ENCODE measurements at regions not wholly inside any gene's neighbourhood (a gene's known extent, or its start where the extent isn't known, plus 50 kb on each side); places are given as distances from the start of the nearest gene placed in this dataset.
"Not testable (repeated sequence)": the region's sequence is repeated elsewhere in the genome, so short reads cannot be mapped to it uniquely, and the experiment has no call there.

DNA sequence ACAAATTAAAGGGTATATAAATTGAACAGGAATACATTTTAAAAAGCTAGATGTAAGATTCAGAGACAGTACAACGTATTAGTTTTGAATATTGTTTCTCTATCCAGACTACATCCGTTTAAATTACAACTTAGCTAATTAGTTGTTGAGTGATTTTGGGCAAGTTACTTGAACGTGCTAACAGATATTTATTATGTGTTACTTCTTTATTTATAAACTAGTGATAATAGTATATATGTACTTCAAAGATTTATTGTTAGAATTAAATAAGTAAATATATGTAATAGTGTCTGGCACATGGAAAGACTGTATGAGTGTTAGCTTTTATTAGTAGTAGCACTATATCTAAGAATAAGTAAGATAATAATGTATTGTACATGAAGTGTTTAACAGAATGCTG lies 92.0 kb upstream of the GBE1 start:
- DNase-seq (ENCODE audit: low read depth), result no peak

DNA sequence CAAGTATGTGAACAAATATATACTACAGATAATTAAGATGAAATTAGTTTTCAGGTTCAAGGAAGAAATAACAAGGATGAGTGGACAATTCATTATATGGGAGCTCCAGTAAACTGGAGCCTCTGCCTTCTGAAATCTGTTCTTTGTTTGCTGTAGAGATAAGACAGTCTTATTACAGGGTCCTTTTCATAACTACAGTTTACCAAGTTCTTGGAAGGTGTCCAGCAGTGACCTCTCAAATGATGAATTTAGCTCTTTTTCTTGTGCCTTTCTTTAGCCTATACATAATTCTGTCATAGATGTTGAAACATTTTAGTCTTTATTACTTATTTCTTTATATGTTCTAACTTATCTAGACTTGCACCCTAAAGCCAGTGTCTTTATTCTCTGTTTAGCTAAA lies 89.7 kb upstream of the GBE1 start:
- no peak for DNase-seq (ENCODE audit: low read depth)

DNA sequence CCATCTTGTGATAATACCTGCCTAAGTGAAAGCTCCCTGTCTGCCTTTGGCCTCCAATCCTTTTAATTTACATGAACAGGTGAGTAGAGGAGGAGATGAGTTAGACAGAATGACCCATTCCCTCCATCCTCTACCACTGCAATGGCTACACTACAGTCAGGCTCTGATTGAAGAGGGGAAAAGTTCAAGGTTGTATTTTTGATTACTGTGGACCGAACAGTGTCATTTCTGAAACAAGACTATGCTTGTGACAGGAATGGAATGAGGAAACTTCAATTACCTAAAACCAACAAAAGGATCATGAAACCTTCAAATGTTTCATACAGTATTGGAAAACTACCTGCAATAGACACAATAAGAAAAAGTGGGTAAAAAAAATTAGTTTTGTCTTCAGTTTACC lies 85.5 kb upstream of the GBE1 start:
- DNase-seq (ENCODE audit: low read depth), result no peak

DNA sequence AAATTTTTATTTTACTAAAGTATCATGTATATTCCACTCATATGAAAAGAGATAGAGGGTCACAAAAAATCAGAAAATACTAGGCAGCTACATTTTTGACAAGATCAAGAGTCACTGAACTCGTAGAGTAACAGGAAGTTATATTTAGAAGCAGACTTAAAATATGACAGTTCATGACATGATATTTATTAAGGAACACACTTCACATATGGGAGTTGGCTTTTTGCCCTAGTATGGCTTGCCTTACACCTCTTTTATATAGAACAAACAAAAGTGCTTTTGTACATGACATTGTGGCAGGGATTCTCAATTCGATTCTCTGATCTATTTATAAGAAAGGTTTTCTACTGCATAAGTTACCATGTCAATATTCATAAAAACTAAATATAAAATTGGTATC lies 80.1 kb upstream of the GBE1 start:
- no peak for DNase-seq (ENCODE audit: low read depth)

DNA sequence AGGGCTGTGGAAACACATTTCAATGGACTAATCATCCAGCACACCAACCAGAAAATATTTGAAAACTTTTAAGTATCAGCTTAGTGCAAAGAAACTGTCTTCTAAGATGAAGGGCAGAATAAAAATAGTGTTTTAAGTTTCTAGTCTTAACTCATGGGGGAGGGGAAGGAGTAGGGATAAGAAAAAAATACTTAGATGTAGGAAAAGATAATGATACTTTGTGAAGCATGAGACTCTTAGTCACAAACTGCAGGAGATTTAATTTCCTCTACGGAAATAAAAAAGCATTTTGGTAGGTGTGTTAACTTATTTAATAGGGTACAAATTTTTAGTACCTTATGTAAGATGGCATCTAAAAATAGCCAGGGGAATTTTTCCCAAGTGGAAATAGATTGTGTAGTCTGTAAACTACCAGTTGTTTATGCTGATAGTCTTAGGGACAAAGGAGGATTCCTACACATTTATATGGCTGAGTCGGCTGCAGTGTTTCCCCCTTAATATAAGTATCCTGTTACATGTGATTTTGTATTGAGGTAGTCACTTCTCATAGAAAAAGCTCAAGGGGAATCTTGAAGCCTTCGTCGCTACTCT lies 78.2 kb upstream of the GBE1 start:
- no peak for DNase-seq (ENCODE audit: low read depth)

DNA sequence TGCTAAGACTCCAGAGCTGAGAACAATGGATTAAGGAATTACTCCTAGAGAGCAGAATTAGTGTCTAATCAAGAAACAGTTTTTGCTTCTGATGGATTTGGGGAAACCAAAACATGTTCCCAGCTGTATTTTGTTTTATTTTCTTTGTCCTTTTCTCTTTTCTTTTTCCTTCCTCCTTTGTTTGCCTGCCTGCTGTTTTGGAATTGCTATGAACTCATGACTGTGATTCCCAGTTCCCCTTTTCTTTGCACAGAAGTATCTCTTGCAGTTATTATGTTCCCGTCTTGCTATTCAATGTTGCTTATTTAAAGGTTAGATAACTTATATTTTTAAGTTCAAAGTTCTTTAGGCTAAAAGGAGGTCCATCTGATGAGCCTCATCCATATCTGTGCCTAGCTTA lies 77.0 kb upstream of the GBE1 start:
- no peak for DNase-seq (ENCODE audit: low read depth)

DNA sequence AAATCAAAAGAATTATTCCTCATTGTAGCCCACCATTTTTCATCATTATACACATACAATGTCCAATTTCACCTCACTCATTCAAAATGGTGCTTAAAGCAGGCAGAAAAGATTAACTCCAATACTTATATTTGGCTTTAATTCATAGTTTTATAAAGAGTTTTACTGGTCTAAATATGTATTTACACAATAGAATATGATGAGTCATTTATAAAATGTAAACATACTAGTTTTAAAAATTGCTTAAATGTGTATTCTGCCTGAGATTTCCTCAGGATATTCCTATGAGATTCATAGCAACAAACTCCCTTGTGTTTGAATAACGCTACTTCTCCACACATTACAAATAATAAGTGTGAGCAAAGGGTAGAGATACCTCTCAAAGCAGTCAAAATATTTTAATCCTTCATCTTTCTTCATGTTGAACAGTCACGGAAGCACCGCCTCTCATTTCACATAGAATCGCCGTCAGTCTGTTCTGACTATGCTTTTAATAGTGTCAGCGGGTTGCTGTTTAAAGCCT lies 75.7 kb upstream of the GBE1 start:
- DNase-seq (ENCODE audit: low read depth), result no peak

DNA sequence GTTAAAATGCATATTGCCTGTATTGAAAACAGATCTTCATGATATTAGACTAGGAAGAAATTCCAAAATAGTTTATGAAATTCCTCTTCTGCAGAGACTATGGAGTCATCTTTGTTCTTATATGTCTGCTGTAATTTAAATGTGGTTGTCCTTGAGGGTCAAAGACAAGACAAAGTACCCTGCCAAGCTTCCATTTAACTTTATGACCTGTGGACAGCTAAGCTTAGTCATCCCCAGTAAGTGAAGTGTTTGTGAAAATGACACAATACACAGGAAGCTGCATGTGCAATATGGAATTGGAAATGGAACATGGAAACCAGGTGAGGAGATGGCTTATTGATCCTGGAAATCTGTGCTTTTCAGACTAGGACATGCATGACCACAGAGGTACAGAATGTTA lies 68.5 kb upstream of the GBE1 start:
- DNase-seq (ENCODE audit: low read depth), result no peak

DNA sequence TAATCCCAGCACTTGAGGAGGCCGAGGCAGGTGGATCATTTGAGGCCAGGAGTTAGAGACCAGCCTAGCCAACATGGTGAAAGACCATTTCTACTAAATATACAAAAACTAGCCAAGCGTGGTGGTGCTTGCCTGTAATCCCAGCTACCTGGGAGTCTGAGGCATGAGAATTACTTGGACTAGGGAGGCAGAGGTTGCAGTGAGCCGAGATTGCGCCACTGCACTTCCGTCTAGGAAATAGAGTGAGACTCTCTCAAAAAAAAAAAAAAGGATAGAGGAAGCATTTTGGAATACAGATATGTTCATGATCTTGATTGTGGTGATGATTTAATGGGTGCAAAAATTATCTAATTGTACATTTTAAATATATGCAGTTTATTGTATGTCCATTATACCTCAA lies 67.8 kb upstream of the GBE1 start:
- not testable (repeated sequence) for DNase-seq (ENCODE audit: low read depth)

DNA sequence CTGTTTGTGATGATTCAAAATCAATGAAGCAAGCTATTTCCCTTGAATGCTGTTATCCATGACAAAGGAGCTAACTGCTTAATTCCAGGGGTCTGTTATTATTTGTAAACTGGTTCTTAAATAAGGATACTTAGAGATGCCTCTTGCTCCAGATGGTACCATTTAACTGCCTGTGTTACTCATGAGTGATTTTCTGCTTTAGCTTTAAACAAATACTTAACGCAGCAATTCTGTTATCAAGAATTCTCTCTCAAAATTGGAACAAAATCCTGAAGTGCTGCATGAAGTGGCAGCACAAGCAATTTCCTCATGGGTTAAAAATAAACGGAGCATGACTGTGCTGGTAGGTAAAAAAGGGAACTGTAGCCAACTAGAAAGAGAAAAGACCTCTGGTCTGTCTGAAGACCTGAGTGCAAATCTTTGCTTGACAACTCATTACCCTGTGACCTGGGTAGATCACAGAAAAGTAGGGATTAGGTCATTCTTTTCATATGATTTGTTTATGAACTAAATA lies 62.5 kb upstream of the GBE1 start:
- DNase-seq (ENCODE audit: low read depth), result no peak

DNA sequence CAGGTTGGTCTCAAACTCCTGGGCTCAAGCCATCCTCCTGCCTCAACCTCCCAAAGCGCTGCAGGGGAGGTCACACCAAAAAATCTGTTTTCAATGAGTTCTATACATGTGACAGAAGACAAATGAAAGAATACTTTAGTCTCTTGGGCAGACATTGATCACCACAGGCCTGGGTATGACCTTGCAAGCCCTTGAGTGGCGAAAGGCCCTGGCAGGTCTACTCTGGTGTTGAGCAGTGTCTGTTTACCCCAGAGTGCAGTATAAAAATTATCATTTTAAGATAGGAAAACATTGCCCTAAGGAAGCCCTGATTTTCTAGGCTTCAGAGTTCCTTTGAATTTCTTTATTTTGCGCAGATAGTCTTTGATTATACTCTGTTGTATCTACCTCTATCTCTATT lies 61.6 kb upstream of the GBE1 start:
- DNase-seq (ENCODE audit: low read depth), result no peak

DNA sequence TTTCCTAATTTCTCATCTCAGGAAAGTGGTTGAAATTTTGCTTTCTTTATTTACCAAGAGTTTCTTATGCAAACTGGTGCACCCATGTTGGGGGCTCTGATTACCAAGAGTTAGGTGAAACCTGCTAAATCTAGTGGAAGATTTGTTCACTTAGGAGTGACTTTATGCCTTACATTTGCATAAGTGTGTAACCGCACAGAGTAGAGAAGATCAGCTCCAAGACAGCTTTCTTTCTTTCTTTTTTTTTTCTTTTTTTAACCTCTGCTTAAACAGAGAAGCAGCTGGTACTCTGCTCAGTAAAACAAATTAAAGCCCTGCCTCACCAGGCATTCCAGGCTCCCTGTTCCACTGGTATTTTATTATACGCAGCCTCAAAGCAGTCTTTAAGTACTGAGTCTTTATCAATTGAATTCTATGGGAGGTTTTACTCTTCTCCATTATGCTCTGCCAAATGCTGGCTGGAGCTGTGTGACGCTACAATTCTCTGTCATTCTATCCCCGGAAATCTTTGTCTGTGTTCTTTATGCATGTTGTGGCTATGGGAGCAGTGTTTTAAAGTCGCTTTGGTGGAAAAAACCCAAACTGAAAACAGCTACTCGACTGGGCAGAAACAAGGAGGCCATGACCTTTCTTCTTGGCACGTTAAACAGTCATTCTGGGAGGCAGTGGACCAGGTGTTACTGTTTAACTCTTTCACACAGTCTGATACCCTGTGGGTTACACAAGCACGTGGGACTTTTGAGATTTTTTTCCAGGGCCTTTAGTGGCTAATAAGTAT lies 55.2 kb upstream of the GBE1 start:
- DNase-seq (ENCODE audit: low read depth), result no peak

DNA sequence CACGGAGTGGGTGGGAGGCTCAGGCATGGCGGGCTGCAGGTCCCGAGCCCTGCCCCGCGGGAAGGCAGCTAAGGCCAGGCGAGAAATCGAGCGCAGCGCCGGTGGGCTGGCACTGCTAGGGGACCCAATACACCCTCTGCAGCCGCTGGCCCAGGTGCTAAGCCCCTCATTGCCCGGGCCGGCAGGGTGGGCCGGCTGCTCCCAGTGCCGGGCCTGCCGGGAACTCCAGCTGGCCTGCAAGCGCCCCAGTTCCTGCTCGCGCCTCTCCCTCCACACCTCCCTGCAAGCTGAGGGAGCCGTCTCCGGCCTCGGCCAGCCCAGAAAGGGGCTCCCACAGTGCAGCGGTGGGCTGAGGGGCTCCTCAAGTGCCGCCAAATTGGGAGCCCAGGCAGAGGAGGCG lies 50.7 kb upstream of the GBE1 start:
- not testable (repeated sequence) for DNase-seq (ENCODE audit: low read depth)

All from stimulated activated CD8-positive, alpha-beta memory T cell treated with anti-CD3 and anti-CD28 coated beads, Interleukin-15, amount 100 ng/mL, for 1 hour (primary cell).